HG03558 (cell line): ENCODE measurements at regions not wholly inside any gene's neighbourhood (a gene's known extent, or its start where the extent isn't known, plus 50 kb on each side); places are given as distances from the start of the nearest gene placed in this dataset.

Experiments
- ATAC-seq: cut with Tn5 transposase; IDR thresholded peaks from one replicate; pipeline ENCODE4 v1.9.1; 2021; ENCODE audit warnings: moderate number of reproducible peaks; ENCODE audit not compliant: unreplicated experiment; ENCODE audit errors: extremely low read depth

DNA sequence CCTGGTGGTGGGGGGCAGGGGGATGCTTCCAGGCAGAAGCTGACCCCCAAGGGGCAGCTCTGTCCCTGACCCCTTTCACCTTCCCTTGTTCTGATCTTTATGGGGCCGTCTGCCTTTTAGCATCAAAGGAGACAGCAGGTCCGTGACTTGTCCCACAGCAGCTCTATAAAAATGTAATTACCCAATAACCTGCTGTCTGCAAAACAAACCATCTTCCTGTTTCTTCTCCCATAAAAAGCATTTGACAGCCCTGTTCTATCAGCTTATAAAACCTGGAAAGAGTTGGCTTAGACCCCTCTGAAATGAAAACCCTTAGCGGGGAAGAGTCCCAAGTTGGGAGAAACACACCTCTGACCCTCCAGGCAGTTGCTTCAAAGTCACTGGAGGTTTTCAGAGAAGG, 416.9 kb downstream of the MED13L start:
- ATAC-seq: no peak

GRCh38 chr12:115859231-115859630, 418.3 kb downstream of the MED13L start:
- ATAC-seq: no peak

DNA sequence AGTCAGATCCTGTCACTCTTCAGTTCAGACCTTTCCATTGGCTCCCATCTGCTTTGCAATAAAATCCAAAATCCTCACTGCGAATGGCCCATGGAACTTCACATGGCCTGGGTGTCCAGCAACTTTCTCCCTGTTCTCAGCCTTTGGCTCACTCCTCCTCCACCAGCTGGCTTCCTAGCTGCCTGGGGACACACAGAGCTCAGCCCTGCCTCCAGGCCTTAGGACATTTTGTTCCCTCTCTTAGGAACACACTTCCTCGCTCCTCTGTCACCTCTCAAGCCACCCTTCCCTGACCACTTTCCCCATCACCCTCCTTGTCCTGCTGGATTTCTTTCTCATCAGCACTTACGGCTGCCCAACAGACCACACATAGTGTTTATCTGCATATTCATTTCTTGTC, 419.6 kb downstream of the MED13L start:
- ATAC-seq: no peak

DNA sequence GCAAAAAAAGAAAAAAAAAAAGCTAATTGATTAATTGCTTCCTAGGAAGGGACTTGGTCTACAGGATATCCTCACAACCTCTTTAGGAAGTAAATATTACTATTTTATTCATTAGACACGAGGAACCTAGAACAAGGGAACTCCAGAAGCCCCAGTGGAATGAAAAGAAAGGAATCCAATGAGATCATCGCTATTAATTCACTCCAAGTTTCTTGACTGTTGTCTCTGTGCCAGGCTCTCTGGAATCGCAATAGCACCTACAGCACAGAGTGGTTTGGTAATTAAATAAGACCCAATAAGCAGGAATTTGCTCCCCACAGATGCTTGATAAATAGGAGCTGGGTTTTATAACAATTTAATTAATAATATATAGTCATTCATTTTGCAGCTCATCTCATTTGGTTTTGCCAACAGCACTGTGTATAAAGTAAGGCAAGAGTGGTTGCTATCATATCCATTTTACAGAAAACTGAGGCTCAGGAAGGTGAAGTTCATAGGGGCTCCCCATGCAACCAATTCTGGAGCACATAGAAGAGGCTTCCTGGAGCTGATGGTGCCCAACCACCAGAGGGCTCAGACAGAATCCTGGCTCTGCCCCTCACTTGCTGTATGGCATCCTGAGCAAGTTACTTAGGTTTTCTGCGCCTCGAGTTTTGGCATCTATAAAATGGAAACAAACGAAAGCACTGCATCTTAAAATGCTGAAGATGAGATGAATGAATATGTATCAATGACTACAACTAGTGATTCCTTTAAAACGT, 420.2 kb downstream of the MED13L start:
- no peak for ATAC-seq

- ATAC-seq: no peak
Measured at GRCh38 chr12:115852054-115852453, 425.4 kb downstream of the MED13L start.

DNA sequence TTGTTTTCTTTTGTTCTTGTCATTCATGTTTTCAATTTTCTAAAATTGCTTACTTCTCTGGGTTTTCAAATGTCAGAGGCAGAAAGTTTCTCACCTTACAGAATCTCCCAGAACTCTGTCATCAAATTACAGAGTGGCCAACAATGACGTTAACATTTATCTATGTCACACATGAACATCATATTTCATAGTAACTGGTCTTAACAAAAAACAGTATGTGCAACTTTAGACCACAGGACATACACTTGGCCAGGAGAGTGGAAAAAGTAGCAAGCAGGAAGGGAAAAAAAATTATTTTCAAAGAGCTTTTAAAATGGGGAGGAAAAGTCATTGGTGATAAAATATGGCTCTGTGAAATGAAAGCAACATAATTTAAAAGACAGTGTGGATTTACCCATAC, 426.5 kb downstream of the MED13L start:
- ATAC-seq: no peak

GRCh38 chr12:115849262-115849943, 428.1 kb downstream of the MED13L start:
- no peak for ATAC-seq

DNA sequence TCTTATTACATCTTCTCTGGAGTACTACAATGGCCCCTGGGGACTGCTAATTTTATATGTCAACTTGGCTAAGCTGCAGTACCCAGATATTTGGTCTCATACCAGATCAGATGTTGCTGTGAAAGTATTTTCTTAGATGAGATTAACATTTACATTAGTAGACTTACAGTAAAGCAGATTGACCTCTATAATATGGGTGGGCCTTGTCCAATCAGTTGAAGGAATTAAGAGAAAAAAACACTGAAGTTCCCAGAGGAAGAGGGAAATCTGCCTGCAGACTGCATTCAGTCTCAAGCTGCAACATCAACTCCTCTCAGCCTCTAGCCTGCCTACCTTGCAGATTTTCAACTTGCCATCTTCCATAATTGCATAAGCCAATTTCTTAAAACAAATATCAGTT, 430.1 kb downstream of the MED13L start:
- no peak for ATAC-seq

- ATAC-seq: no peak
Measured at GRCh38 chr12:115846516-115846915, 431.0 kb downstream of the MED13L start.

GRCh38 chr12:115840159-115840558, 437.3 kb downstream of the MED13L start:
- no peak for ATAC-seq

GRCh38 chr12:115838952-115839351, 438.5 kb downstream of the MED13L start:
- no peak for ATAC-seq

- no peak for ATAC-seq
Measured at GRCh38 chr12:115837220-115837619, 440.3 kb downstream of the MED13L start.

DNA sequence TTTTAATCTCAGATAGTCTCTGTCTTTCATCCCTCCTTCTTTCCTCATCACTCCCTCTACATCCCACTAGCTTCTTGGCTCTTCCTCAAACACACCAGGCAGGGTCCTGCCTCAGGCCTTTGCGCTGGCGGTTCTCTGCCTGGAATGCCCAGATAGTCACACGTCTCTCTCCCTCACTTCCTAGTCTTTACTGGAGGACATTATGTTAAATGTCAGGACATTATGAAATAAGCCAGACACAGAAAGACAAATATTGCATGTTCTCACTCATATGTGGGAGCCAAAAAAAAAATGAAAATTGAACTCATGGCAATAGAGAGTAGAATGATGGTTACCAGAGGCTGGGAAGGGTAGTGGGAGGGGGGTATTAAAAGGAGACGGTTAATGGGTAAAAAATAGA, 442.0 kb downstream of the MED13L start:
- ATAC-seq: no peak

- no peak for ATAC-seq
Measured at GRCh38 chr12:115833704-115834103, 443.8 kb downstream of the MED13L start.

- ATAC-seq: no peak
Measured at GRCh38 chr12:115830633-115831032, 446.9 kb downstream of the MED13L start.

- ATAC-seq: no peak
Measured at GRCh38 chr12:115830070-115830469, 447.4 kb downstream of the MED13L start.

DNA sequence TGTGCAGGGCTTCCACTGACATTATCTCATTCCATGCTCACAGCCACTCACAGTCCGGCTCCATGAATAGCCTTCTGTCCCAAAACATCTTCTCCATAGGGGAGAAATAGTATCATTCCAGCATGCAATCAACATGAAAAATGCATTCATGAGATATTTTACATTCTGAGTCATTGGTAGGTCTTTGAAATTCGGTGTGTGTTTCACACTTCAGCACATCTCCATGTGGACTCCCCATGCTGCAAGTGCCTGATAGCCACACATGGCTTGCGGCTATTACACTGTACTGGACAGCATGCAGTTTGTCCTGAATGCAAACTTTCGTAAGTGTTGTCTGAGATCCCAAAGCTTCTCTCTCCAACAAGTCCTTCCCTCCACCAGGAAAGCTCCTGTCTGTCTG, 449.3 kb downstream of the MED13L start:
- ATAC-seq: no peak

DNA sequence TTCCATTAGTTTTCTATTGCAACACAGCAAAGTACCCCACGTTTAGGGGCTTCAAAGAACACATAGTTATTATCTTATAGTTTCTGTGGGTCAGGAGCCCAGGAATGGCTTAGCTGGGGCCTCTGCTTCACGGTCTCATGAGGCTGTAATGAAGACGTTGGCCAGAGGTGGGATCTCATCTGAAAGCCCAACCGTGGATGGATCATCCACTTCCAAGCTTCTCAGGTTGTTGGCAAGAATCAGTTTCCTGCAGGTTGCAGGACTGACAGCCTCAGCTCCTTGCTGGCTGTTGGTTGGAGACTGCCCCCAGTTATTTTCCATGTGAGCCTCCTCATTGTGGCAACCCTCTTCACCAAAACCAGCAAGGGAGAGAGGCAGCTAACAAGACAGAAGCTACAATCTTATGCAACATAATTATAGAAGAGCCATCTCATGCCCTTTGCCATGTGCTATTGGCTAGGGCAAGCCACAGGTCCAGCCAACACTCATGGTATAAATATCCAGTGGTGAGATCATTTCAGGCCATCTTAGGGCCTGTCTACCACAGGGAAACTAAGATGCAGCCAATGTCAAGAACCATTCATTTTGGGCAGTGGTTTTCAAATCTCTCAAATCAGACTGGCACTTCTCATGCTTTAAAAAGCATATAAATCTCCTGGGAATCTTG, 452.4 kb downstream of the MED13L start:
- no peak for ATAC-seq

DNA sequence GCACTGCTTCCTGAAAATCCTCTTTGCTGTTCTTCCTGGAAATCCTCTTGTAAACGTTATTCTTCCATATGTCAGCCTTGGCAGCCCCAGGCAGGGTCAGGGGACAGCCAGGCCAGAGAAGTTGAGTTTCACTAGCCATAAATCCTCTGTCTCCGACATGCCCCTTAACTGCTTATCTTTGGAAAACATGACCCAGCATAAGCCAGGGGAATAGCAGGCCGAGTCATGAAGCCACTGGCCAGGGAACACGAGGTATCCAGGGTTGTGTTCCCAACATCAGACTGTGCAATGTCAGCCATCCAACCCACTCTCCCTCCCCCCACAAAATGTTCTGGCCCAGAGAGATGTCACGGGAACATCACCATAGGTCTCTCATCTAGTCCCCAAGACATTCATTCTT, 453.9 kb downstream of the MED13L start:
- ATAC-seq: no peak

DNA sequence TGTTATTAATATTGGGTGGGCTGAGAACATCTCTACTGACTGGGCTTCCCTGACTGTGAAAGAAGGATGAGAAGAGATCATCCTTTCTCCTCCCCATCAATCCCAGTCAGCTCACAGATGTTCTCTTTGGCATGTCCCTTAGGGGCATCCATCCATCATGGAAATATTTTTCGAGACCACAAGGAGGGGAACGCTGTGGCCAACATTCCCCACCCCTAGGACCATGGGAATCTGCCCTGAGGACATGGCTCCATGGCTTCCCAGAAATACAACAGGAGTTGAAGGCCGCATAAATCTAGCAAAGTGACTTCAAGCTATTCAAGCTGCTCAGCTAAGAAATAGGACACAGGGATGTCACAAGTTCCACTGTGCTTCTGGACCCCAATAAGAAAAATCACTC, 456.8 kb downstream of the MED13L start:
- ATAC-seq: no peak

GRCh38 chr12:115818973-115819372, 458.5 kb downstream of the MED13L start:
- ATAC-seq: no peak
